ENCODE measurements at regions not wholly inside any gene's neighbourhood (a gene's known extent, or its start where the extent isn't known, plus 50 kb on each side); places are given as distances from the start of the nearest gene placed in this dataset.
"Not testable (repeated sequence)": the region's sequence is repeated elsewhere in the genome, so short reads cannot be mapped to it uniquely, and the experiment has no call there.

DNA sequence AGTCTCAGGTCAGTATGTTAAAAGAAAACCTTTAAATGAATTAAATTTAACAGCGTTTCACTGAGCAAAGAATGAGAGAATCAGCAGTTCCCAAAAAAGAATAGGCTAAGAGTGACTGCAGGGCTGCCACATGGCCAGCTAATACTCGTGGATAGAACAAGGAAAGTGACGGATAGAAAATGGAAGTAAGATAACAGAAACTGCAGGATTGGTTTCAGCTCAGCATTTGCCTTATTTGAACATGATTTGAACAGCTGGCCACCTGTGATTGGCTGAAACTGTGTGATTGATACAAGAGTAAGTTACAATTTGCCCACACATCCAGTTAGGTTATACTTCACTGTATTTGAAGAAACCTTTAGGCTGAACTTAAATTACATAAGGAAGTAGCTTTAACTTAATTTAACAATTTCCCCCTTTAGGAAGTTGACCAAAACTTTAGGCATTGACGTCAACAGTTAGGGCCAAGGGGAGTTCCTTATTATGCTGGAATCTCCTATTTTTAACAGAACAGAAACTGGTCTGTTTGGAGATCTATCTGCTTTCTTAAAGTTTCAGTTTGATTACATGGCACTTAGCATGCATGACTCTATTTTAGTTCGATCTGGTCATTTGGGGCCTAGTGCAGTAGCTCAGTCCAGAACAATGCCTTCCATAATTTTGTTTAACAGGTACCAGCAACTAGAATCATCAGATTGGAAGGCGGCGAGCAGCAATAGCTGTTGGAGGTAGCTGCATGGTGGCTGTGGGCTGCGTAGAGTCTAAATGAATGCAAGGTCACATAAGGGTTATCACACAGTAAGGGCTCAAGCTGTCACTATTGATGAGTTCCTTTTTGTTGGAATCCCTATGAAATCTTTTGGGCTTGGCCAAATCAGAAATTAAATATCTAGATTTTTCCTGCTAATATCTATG is 143.4 kb downstream of the TRIM43 start:
- no peak overlapping the region for H3K4me3 ChIP-seq (ENCODE audit: low read depth, low read length)
- no peak for DNase-seq (ENCODE audit: low read depth)
- TF ChIP-seq, protein P1, sequence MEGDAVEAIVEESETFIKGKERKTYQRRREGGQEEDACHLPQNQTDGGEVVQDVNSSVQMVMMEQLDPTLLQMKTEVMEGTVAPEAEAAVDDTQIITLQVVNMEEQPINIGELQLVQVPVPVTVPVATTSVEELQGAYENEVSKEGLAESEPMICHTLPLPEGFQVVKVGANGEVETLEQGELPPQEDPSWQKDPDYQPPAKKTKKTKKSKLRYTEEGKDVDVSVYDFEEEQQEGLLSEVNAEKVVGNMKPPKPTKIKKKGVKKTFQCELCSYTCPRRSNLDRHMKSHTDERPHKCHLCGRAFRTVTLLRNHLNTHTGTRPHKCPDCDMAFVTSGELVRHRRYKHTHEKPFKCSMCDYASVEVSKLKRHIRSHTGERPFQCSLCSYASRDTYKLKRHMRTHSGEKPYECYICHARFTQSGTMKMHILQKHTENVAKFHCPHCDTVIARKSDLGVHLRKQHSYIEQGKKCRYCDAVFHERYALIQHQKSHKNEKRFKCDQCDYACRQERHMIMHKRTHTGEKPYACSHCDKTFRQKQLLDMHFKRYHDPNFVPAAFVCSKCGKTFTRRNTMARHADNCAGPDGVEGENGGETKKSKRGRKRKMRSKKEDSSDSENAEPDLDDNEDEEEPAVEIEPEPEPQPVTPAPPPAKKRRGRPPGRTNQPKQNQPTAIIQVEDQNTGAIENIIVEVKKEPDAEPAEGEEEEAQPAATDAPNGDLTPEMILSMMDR (IDR thresholded peaks at IDR 0.05; ENCODE audit: control insufficient read depth, extremely low read depth, insufficient read depth), result no peak

DNA sequence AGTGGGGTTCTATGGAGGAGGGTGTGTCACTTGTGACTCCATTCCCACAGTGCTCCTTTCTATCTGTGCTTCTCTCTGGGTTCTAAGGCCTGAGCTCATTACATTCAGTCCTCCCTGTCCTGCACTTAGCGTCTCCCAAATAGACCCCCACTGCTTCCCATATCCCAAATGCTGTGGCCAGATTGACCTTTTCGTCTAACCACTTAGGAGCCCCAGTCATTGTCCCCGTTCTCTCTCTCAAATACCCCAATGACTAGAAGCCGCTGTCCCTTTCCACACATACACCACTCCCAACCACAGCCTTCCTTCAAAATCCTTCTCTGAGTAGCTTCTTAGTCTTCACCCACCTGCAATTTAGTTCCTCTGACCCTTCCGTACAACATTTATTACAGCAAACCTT is 146.5 kb downstream of the TRIM43 start:
- no peak for DNase-seq (ENCODE audit: low read depth)
- TF ChIP-seq, protein P1 (IDR thresholded peaks at IDR 0.05; ENCODE audit: control insufficient read depth, extremely low read depth, insufficient read depth), result no peak
- H3K4me3 ChIP-seq (ENCODE audit: low read depth, low read length), result no peak overlapping the region

GRCh38 chr2:95752126-95752525 is 160.3 kb downstream of the TRIM43 start:
- H3K4me3 ChIP-seq (ENCODE audit: low read depth, low read length); DNase-seq (ENCODE audit: low read depth): not testable (repeated sequence)

- H3K4me3 ChIP-seq (ENCODE audit: low read depth, low read length); DNase-seq (ENCODE audit: low read depth): not testable (repeated sequence)
These were observed 162.0 kb downstream of the TRIM43 start for GRCh38 chr2:95753812-95754211.

GRCh38 chr2:95754213-95754612 is 162.4 kb downstream of the TRIM43 start:
- not testable (repeated sequence) for H3K4me3 ChIP-seq (ENCODE audit: low read depth, low read length); DNase-seq (ENCODE audit: low read depth)

- not testable (repeated sequence) for H3K4me3 ChIP-seq (ENCODE audit: low read depth, low read length); DNase-seq (ENCODE audit: low read depth)
These were observed 163.2 kb downstream of the TRIM43 start for GRCh38 chr2:95754819-95755563.

DNA sequence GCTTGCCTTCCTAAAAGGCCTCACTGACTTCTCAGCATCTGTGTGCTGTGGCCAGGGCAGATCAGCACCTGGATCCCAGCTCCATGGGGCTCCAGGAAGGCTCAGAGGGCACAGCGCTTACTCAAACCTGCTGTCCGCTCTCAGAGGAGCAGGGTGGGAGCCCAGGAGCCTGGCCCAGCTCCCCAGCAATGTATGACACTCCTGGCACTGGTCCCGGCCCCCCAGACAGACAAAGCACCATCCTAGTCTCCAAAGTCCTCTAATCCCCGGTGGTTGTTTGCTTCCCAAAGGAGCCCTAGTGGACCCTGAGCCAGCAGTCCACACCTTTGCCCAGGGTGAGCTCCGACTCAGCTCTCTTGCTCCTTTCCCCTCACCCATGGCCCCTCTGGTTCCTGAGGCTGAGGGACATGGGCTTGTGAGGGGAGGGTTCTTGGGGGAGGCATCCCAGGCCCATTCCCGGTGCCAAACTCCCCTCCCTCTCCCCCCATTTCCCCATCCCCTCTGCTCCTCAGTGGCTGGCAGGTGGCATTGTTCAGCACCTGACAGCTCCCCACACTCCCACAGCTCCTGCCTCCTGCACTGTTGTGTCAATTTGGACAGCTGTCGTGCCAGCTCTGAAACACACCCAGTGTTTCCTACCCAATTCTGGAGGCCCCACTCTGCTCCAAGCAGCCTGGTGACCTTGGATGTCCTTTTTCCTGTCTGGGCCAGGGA is 164.3 kb downstream of the TRIM43 start:
- not testable (repeated sequence) for H3K4me3 ChIP-seq (ENCODE audit: low read depth, low read length)

DNA sequence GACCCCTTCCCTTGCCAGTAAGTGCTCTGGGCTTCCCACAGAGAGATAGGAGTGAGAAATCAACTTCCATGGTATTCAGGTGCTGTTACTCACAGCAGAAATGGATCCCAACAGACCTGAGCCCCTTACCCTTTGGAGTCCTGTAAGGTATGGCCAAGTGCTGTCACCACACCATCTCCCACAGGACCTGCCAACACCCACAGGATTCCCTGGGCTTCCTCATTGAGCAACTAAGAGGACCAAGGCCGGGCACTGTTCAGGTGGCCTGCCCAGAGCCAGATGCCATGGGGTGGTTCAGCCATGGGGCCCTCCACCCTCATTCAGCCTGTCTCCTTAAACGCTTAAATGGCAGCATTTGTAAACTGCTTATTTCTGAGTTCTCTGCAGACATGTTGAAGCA is 166.2 kb downstream of the TRIM43 start:
- H3K4me3 ChIP-seq (ENCODE audit: low read depth, low read length), result no peak overlapping the region
- DNase-seq (ENCODE audit: low read depth), result no peak
- TF ChIP-seq, protein P1 (IDR thresholded peaks at IDR 0.05; ENCODE audit: control insufficient read depth, extremely low read depth, insufficient read depth), result no peak

More for the DNA sequence above, 164.3 kb downstream of the TRIM43 start:
- DNase-seq (ENCODE audit: low read depth), result not testable (repeated sequence)

GRCh38 chr2:95759481-95760246 is 167.9 kb downstream of the TRIM43 start:
- TF ChIP-seq, protein P1 (IDR thresholded peaks at IDR 0.05; ENCODE audit: control insufficient read depth, extremely low read depth, insufficient read depth), result no peak
- no peak for DNase-seq (ENCODE audit: low read depth)
- no peak overlapping the region for H3K4me3 ChIP-seq (ENCODE audit: low read depth, low read length)
